ENCODE measurements at regions not wholly inside any gene's neighbourhood (a gene's known extent, or its start where the extent isn't known, plus 50 kb on each side); places are given as distances from the start of the nearest gene placed in this dataset.

- H3K27me3 ChIP-seq (ENCODE audit: control insufficient read depth, insufficient read depth, low read length) = no peaks in the 10 kb centered on the region
- ChIA-PET POLR2A (no interaction called here), CTCF (no interaction called here)
- no peak overlapping the region for H3K4me3 ChIP-seq (ENCODE audit: low read depth, low read length)
- no peak for TF ChIP-seq CTCF (IDR thresholded peaks at IDR 0.05; ENCODE audit: insufficient read depth, low read depth, low read length)
- DNase-seq (ENCODE audit: low read depth) = no peak
- H3K36me3 ChIP-seq (ENCODE audit: control insufficient read depth, insufficient read depth, low read length) = no peaks in the 10 kb centered on the region
Measured at GRCh38 chr3:24781454-24781853, 286.8 kb upstream of the THRB start.

- no peaks in the 10 kb centered on the region for H3K36me3 ChIP-seq (ENCODE audit: control insufficient read depth, insufficient read depth, low read length)
- no peaks in the 10 kb centered on the region; the same call in 1 of the 2 replicates for H3K27me3 ChIP-seq (ENCODE audit: control insufficient read depth, insufficient read depth, low read length)
- TF ChIP-seq CTCF (IDR thresholded peaks at IDR 0.05; ENCODE audit: insufficient read depth, low read depth, low read length) = no peak
- CTCF ChIA-PET = no interaction called here
- POLR2A ChIA-PET = no interaction called here
- no peak overlapping the region for H3K4me3 ChIP-seq (ENCODE audit: low read depth, low read length)
- no peak for DNase-seq (ENCODE audit: low read depth)
Measured at GRCh38 chr3:24793896-24794295, 299.2 kb upstream of the THRB start.

GRCh38 chr3:24802614-24803013 is 308.0 kb upstream of the THRB start:
- ChIA-PET POLR2A (no interaction called here), CTCF (interaction anchor here (1.0 kb wide), 1 partner anchor 12 kb away, joined by 3 read pairs; no protein-coding TSS in a partner anchor)
- Histone ChIP-seq H3K36me3 (ENCODE audit: control insufficient read depth, insufficient read depth, low read length) (no peaks in the 10 kb centered on the region), H3K27me3 (ENCODE audit: control insufficient read depth, insufficient read depth, low read length) (no peaks in the 10 kb centered on the region), H3K4me3 (ENCODE audit: low read depth, low read length) (no peak overlapping the region)
- DNase-seq (ENCODE audit: low read depth) = no peak
- no peak for TF ChIP-seq CTCF (IDR thresholded peaks at IDR 0.05; ENCODE audit: insufficient read depth, low read depth, low read length)

GRCh38 chr3:24804095-24804494 is 309.4 kb upstream of the THRB start:
- CTCF ChIA-PET = no interaction called here
- no peaks in the 10 kb centered on the region for H3K27me3 ChIP-seq (ENCODE audit: control insufficient read depth, insufficient read depth, low read length)
- POLR2A ChIA-PET = no interaction called here
- no peak for TF ChIP-seq CTCF (IDR thresholded peaks at IDR 0.05; ENCODE audit: insufficient read depth, low read depth, low read length)
- DNase-seq (ENCODE audit: low read depth) = no peak
- H3K36me3 ChIP-seq (ENCODE audit: control insufficient read depth, insufficient read depth, low read length) = no peaks in the 10 kb centered on the region
- no peak overlapping the region for H3K4me3 ChIP-seq (ENCODE audit: low read depth, low read length)

- POLR2A ChIA-PET = no interaction called here
- CTCF ChIA-PET = no interaction called here
- H3K27me3 ChIP-seq (ENCODE audit: control insufficient read depth, insufficient read depth, low read length) = no peaks in the 10 kb centered on the region
- no peaks in the 10 kb centered on the region for H3K36me3 ChIP-seq (ENCODE audit: control insufficient read depth, insufficient read depth, low read length)
- no peak overlapping the region for H3K4me3 ChIP-seq (ENCODE audit: low read depth, low read length)
- DNase-seq (ENCODE audit: low read depth) = no peak
- no peak for TF ChIP-seq CTCF (IDR thresholded peaks at IDR 0.05; ENCODE audit: insufficient read depth, low read depth, low read length)
Measured at GRCh38 chr3:24810881-24811280, 316.2 kb upstream of the THRB start.
